Stimulated activated CD4-positive, alpha-beta T cell treated with anti-CD3 and anti-CD28 coated beads, Interleukin-4, amount 100 ng/mL, for 24 hours (primary cell): ENCODE measurements at regions not wholly inside any gene's neighbourhood (a gene's known extent, or its start where the extent isn't known, plus 50 kb on each side); places are given as distances from the start of the nearest gene placed in this dataset.

ENCODE experiments used
- DNase-seq: peaks from one replicate; pipeline ENCODE4 v3.0.0-alpha.2; 2020

DNA sequence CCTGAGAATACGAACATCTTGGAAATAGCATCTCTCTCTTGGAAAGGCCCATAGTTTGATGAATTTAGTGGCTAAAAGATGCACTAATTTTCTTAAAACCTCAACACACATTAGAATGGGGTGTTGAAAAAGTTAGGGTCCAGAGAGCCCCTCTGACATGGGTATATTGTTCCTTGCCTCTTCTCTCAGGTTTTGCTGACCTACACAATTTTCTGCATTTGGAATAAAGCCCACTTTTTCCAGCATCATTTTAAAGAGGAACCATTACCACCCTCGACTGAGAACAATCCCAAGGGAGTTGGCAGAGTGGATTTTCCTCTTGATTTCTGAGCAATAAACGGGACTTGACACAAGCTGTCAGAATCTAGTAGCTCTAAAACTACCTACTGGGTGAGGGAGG is 156.1 kb downstream of the PMP22 start:
- no peak for DNase-seq

- no peak for DNase-seq
Measured at GRCh38 chr17:15106540-15106939, 158.6 kb downstream of the PMP22 start.

DNA sequence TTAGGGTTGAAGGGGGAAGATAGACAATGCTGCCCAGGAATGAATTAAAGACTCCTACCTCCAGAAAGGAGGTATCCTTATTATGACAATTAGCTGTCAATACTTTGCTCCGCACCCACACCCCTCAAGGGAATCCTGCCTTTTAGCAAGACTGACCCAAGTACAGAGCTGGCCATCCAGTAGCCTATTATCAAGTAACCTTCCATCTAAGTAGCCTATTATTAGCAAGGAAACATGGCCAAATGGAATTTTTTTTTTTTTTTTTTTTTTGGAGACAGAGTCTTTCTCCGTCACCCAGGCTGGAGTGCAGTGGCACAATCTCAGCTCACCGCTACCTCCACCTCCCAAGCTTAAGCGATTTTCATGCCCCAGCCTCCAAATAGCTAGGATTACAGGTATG is 161.3 kb downstream of the PMP22 start:
- no peak for DNase-seq

DNA sequence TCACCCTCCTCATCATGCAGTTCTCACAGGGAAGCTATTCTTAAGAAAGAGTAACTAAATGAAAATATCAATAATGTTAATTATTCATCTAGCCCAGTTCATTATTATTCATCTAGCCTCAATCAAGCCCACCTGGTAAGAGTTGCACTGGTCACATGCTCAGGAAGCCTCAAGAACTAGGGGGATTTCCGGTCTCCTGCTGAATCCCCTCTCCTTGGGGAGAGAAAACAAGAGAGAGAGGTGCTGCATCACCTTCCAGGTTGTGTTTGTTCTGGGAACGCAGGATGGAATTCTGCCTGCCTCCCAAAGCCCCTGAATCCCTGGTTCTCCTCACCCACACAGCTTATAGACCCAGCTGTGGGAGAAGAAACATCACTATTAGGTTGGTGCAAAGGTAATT is 164.0 kb downstream of the PMP22 start:
- no peak for DNase-seq

DNA sequence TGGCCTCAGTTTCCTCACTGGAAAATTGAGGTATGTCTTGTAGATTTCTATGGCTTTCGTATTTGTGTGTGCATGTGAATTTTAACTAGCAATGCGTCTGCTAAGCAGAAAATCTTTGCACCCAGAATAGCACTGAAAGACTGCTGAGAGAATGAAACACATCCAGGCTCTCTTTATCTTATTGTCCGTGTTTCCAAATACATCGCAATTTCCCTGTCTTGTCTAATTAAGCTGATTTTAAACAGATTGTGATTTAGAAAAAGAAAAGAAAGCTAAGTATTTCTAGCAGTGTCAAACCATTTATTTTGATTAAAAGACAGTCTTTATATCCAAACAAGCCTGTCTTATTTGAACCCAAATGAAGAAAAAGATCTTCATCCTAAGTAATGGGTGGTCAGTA is 168.6 kb downstream of the PMP22 start:
- DNase-seq = no peak

DNA sequence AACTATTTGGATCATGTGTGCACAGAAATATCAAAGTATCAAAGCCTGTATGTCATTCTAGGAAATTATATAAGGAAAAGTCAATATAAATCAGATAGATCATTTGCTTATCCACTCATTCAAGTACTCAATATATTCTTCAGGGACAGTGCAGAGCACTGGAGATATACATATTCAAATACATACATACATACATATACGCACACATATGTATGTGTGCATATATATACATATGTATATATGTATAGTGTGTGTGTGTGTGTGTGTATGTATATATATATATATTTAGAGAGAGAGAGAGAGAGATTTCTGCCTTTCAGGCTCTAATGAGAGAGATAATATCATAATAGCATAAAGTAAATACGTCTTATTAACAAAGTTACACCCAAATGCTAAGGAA is 169.2 kb downstream of the PMP22 start:
- no peak for DNase-seq

GRCh38 chr17:15092762-15093161 is 172.4 kb downstream of the PMP22 start:
- DNase-seq = no peak

DNA sequence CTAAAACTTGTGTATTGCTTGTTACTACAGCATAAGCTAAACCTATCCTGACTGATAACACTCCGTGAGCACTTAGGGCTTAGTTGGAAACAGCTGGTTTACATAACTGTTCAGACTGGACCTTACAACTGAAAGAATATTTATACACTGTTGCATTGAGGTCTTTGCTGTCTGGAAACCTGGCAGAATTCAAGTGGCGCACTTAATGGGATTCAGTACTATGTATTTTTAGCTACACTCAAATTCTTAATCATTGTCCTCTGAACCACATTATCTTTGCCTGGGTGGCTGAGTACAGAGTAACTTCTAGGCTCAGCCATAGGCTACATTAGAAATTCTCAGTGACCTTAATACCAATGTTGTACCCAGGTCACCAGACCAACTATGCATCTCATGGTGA is 172.9 kb downstream of the PMP22 start:
- no peak for DNase-seq

GRCh38 chr17:15091825-15092224 is 173.3 kb downstream of the PMP22 start:
- no peak for DNase-seq

GRCh38 chr17:15090533-15090932 is 174.6 kb downstream of the PMP22 start:
- no peak for DNase-seq

GRCh38 chr17:15087946-15088345 is 177.2 kb downstream of the PMP22 start:
- DNase-seq = no peak

DNA sequence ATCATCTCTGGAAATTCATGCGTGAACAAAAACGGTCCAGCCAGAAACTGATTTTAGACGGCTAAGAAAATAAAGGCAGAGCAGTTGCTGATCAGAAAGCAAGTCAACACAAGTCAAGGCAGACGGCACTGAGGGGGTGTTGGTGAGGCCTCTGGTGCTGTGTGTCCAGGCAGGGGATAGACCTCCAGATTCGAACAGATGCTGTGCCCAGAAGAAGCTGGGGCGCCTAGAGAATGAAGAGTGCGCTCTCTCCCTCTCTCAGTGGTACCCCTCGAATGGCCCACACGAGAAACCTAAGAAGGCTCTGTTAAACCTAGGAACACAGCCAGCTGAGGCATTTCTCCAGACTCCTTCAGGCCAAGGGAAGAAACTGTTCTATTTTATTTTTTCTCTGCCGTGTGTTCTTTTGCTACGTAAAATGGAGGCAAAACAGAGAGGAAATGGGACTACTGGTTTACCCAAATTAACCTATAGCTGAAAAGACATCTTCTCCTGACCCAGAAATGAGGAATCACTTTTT is 178.3 kb downstream of the PMP22 start:
- no peak for DNase-seq

- DNase-seq = no peak
Measured at GRCh38 chr17:15085890-15086677, 179.0 kb downstream of the PMP22 start.

DNA sequence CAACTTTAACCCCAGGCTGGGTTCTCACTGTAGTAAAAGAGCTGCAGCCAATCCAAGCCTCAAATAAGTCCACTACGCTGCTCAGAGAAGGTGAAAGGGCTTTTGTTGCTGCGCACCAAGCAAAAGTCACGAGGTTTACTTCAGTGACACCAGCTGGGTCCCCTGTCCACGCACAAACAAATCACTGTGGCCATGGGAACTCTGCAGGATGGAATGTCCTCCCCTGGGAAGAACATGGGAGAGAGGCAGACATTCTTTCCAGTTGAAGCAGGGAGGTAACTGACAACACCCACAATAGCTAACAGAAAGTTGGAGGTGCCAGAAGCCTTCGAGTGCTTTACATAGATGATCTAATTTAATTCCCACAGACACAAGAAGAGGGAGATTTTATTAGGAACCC is 181.9 kb downstream of the PMP22 start:
- no peak for DNase-seq

GRCh38 chr17:15081008-15081407 is 184.1 kb downstream of the PMP22 start:
- no peak for DNase-seq

DNA sequence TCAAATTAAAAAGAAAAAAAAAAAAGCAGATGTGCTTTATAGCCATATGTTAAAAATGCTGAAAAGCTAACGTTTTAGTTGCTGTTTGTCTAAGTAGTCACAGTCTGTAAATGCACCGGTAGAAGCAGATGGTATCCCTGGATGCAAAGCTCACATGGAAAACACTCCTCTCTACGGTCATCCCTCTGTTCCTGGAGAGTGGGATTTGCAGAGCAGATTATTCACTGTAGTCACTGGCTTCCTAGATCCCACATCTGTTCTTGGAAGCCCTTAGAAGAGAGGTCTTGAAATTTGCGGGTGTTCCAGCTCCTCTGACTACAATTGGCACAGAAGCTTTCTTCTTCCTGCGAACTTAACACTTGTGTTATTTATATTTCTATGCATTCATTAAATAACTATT is 186.6 kb downstream of the PMP22 start:
- no peak for DNase-seq

GRCh38 chr17:15076991-15077663 is 188.0 kb downstream of the PMP22 start:
- DNase-seq = no peak

- no peak for DNase-seq
Measured at GRCh38 chr17:15051933-15052332, 213.2 kb downstream of the PMP22 start.

GRCh38 chr17:15049795-15050160 is 215.3 kb downstream of the PMP22 start:
- DNase-seq = no peak

GRCh38 chr17:15048933-15049794 is 216.0 kb downstream of the PMP22 start:
- DNase-seq = no peak

DNA sequence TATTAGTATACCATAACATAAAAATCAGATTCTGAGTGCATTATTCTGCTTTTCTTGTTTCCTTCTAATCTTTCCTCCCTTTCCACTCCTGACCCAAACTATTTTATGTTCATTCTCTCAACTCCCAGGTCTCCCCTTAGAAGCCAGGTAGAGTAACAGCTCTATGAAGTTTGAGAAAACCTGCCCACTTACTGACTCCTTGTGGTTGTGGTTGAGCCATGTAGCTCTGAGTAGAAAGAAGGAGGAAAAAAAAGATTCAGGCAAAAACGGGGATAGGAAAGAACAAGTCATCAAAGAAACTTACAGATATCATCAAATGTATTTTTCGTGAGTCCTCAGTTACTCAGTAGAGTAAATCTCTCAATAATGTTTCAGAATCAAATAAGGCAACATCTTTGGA is 216.7 kb downstream of the PMP22 start:
- DNase-seq = no peak

DNA sequence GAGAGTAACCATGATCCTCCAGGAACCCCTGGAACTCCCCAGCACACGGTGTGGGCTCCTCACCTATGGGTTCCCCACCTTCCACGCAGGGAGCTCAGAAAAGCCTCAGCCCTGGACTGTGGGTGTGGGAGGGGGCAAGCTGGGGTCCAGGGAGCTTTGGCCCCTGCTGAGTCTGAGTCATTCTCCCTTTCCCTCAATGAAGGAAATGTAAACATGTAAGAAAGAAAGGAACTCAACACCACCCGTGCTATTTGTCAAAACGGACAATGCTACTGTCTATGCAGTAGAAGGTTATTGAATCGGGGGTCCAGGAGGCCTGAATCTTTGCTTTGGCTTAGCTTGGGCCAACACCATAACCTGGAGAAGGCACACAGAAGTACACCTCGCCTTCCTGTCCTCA is 222.8 kb downstream of the PMP22 start:
- no peak for DNase-seq

DNA sequence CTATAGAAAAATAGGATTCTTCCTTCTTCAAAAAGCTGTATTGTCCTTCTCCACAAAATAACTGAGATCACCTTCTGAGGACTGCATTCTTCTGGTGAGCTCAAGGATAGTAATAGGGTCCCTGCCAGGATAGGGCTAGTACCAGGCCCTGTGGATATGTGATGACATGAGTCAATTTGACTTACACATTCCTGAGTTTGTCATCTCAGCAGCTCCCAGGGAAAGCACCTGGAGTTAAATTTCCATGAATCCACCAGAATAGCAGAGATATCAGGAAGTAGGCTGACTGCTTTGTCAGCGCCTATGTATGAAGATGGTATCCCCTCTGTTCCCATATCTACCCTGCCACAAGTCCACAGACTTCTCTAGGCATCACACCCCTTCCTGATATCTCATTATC is 225.8 kb downstream of the PMP22 start:
- DNase-seq = no peak

GRCh38 chr17:15038656-15039055 is 226.5 kb downstream of the PMP22 start:
- no peak for DNase-seq
